NCI-H1092 (cell line): ENCODE measurements at regions not wholly inside any gene's neighbourhood (a gene's known extent, or its start where the extent isn't known, plus 50 kb on each side); places are given as distances from the start of the nearest gene placed in this dataset.

ENCODE experiments used
- DNase-seq: peaks from one replicate; lab custom pipeline; 2025; lab: John Stamatoyannopoulos, UW

GRCh38 chr7:136254148-136254547 lies 277.0 kb upstream of the MTPN start:
- no peak for DNase-seq

DNA sequence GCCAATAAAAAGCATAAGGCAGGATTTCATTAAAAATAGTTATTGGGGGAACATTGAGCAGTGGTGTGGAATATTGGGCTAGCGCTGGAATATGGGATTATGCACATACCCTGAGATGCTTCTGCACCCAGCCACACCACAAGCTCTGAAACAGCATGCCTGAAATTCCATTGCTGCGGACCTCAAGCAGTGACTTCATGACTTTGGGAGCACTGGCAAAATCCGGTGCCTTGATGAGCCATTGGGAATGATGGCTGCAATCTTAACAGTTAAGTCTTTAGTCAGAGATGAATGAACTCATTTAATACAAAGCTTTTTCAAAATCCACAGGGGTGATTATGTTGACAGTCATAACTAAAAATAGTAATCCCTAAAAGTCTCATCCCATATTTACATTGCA lies 274.7 kb upstream of the MTPN start:
- DNase-seq, result no peak

DNA sequence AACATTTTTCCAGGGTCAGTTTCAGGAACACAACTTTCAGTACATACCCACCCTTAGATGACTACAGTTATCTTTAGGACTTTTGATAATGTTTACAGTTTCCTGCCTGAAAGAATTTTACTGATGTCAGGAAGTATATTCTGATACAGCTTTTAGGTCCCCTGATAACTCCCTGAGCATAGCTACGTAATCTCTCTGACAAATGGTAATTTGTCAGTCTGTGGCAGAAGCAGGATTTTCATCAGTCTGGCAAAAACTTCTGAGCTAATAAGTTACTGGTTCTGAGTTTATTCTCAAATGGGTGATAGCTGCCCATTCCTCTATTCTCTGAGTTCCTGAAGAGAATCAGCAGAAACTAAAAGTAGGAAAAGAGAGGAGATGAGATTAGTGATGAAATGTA lies 270.1 kb upstream of the MTPN start:
- DNase-seq, result no peak

DNA sequence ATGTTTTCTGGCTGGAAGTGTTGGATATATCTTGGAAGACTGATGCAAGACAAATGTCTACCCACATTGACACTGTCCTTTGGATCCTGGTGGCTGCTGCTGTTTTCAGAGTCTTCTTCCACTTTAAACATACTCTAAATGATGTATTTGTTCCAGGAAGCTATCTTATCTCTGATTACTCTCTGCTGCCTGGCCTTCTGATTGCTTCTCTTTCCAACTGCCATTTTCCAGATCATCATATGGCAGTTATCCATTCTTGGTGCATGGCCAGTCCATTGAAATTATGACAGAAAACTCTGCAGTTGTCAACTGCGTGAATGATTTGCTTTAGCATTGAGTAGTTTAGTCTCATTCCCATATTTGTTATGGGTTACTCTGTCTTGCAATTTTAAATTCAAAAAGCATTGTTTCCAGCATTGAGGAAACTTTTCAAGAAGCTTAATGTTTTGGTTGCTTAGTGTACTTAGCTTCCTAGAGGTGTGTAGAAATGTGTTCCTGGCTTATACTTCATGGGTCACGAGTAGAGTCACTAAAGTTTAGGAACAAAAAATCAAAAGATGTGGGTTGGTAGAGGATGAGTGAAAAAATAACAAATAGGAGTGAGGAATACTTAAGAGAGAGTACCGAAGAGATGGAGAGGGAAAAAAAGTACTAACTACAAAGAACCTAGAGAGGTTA lies 268.3 kb upstream of the MTPN start:
- DNase-seq, result no peak

DNA sequence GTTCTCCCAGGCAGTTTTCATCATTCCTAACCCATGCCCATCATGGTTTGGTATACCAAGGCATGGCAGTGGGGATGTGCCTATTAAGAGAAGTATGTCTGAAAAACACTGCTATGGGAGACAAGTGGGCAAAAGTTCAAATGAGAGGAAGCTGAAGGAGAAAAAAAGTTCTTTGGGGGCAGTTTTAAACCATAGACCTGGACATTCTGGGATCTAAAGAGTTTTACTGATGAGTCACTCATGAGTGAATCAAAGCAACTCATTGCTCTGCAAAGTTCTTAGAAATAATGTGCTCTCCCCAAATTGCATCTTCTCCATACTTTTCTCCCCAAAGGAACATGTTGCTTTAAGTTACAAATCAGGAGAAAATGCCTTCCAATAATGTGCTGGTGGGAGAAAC lies 256.9 kb upstream of the MTPN start:
- DNase-seq, result no peak

- no peak for DNase-seq
These were observed 253.1 kb upstream of the MTPN start for GRCh38 chr7:136230210-136230609.

GRCh38 chr7:136229790-136230189 lies 252.6 kb upstream of the MTPN start:
- DNase-seq, result no peak

DNA sequence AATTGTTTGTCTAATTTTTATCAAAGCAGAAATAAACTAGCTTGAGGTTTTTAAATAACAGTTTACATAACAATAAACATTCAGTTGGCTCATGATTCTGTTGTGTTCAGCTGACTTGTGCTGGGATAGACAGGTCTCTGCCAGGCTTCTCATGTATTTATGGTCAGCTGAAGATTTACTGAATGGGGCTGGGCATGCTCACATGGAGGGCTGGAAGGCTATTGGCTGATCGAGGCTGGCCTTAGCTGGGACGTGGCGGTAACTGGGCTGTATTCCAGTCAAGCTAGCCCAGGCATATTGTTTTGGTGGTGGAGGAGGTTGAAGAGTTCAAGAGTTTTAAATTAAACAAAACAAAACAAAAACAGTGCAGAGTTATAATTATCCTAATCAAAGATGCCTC lies 251.0 kb upstream of the MTPN start:
- DNase-seq, result no peak

GRCh38 chr7:136214356-136214755 lies 237.2 kb upstream of the MTPN start:
- DNase-seq, result no peak

DNA sequence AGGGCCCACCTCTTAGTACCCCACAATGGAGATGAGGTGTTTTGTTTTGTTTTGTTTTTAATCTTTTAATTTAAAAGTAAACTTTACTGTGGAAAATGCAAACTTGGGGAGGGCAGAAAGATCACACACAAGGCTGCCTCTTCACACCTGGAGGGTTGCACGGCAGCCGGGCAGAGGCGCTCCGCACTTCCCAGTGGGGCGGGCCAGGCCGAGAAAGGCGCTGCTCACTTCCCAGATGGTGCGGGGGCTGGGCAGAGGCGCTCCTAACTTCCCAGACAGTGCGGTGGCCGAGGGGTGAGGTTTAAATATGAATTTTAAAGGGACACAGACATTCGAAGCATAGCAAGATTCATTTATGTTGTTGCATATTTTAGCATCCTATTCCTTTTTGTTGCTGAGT lies 235.9 kb upstream of the MTPN start:
- DNase-seq, result no peak

- no peak for DNase-seq
These were observed 233.5 kb upstream of the MTPN start for GRCh38 chr7:136210664-136211063.

DNA sequence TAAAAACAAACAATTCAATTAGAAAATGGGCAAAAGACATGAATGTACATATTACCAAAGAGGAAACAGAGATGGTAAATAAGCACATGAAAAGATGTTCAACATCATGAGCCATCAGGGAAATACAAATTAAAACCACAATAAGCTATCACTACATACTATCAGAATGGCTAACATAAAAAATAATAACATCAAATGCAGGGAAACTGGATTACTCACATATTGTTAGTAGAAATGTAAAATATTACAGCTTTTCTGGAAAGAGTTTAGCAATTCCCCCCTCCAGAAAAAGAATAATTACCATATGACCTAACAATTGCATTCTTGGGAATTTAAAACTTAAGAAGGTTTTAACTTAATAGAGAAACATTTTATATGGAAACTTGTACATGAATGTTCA lies 232.9 kb upstream of the MTPN start:
- no peak for DNase-seq

DNA sequence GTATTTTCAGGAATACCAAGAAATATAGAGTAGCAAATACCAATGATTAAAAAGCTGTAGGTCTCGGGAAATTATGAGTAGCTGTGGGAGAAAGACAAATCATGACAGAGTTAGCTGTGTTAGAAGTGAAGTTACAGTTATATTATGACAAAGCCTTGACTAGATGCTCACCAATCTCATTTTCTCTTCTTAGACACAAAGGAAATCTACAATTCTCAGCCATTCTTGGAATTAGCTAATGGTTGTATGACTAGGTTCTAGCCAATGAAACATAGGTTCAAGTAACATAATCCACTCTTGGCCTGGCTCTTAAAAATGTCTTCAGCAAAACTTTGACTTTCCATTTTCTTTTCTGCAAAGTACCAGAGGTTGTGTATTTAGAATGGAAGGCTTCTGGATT lies 228.8 kb upstream of the MTPN start:
- DNase-seq, result no peak

GRCh38 chr7:136198168-136198567 lies 221.0 kb upstream of the MTPN start:
- no peak for DNase-seq

DNA sequence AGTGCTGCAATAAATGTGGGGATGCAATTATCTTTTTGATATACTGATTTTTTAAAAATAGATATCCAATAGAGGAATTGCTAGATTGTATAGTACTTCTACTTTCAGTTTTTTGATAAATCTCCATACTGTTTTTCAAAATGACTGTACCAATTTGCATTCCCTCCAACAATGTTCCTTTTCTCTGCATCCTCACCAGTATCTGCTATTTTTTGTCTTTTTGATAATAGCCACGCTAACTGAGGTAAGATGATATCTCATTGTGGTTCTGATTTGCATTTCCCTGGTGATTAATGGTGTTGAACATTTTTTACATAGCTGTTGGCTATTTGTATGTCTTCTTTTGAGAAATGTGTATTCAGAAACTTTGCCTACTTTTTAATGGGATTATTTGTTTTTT lies 217.7 kb upstream of the MTPN start:
- DNase-seq, result no peak

DNA sequence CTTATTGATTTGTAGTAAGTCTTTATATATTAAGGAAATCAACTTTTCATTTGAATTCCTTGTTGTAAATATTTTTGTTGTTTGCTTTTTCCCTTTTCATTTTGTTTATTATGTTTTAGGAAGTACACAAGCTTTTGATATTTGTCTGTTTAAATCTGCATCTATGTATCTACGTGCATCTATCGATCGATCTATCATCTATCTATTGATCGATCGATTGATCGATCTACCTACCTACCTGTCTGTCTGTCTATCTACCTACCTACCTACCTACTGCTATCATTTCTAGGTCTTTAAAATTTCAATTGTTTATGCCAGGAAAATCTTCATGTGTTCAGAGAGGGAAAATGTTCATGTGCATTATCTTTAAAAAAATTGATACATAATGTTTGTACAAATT lies 216.8 kb upstream of the MTPN start:
- no peak for DNase-seq

GRCh38 chr7:136189506-136189998 lies 212.4 kb upstream of the MTPN start:
- no peak for DNase-seq

GRCh38 chr7:136186281-136186680 lies 209.1 kb upstream of the MTPN start:
- DNase-seq, result no peak

DNA sequence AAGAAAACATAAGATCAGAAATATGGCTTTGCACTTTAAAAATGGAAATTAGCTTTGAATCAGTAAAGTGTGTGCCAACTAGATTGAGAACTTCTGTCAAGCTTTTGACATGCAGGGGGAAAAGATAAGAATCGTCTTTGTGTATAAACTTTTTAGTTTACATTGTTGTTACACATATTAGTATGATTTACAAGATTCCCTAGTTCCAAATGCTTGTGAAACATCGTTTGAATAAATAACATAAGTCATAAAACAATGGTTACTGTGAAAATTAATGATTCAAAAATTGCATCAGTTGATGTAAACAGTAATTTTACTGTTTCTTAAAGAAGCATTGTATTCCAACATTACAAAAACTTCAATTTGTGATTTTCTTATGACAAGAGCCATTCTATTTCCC lies 207.6 kb upstream of the MTPN start:
- DNase-seq, result no peak

- DNase-seq, result no peak
These were observed 206.8 kb upstream of the MTPN start for GRCh38 chr7:136183981-136184380.

GRCh38 chr7:136180984-136181383 lies 203.8 kb upstream of the MTPN start:
- DNase-seq, result no peak

- no peak for DNase-seq
These were observed 202.9 kb upstream of the MTPN start for GRCh38 chr7:136179851-136180721.

GRCh38 chr7:136179154-136179553 lies 202.0 kb upstream of the MTPN start:
- no peak for DNase-seq
